ENCODE measurements at regions not wholly inside any gene's neighbourhood (a gene's known extent, or its start where the extent isn't known, plus 50 kb on each side); places are given as distances from the start of the nearest gene placed in this dataset.

DNA sequence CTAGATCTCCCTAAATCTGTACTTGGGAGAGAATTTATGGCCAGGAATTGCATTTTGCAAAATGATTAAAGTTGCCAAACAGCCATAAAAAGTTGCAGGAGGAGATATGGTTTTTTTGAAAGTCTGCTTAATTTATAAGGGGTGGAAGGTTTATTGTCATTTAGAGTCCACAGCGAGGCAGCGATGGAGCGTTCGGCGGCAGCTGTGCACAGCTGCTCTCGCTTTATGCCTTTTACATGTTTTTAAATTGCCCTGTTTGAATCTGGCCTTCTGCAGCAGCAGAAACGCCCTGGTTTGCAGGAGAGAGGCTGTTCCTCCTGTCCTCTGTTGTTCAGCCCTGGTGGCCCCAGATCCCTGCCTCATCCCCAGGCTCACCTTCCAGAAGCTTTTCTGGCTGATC, 144.9 kb upstream of the POU3F1 start:
- TF ChIP-seq CTCF (IDR thresholded peaks at IDR 0.05), result no peak
- TF ChIP-seq POLR2A (IDR thresholded peaks at IDR 0.05), result no peak
